GM19438 (cell line): ENCODE measurements at regions not wholly inside any gene's neighbourhood (a gene's known extent, or its start where the extent isn't known, plus 50 kb on each side); places are given as distances from the start of the nearest gene placed in this dataset.
"Not testable (repeated sequence)": the region's sequence is repeated elsewhere in the genome, so short reads cannot be mapped to it uniquely, and the experiment has no call there.

Experiments used
- ATAC-seq: cut with Tn5 transposase; IDR thresholded peaks from one replicate; pipeline ENCODE4 v1.9.1; 2021; ENCODE audit warnings: low read depth; ENCODE audit not compliant: unreplicated experiment

GRCh38 chr1:57551476-57551875 is 127.6 kb upstream of the DAB1 start:
- ATAC-seq: no peak

- ATAC-seq: peak; percentile 69
These were observed 126.2 kb upstream of the DAB1 start for GRCh38 chr1:57550092-57550491.

DNA sequence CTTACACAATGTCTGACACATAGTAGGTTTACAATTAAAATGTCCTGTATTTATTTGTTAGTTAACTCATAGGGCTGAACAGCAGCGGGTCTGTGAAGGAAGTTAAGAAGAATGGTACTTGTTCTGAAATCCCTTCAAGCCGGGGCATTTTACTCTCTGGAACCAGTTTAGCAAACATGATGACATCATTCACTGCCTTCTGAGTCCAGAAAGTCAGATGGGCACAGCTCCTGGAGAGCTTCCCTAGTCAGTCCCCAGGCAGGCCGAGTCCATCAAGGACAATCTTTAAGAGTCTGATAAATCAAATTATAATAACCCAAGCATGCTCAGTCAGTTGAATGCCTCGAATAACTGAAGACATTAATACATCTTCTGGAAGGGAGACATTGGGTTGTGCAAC is 125.4 kb upstream of the DAB1 start:
- ATAC-seq: no peak

GRCh38 chr1:57546549-57547330 is 122.9 kb upstream of the DAB1 start:
- ATAC-seq: peak; percentile 52

- ATAC-seq: no peak
These were observed 120.5 kb upstream of the DAB1 start for GRCh38 chr1:57544345-57544744.

GRCh38 chr1:57536749-57537423 is 113.0 kb upstream of the DAB1 start:
- no peak for ATAC-seq

DNA sequence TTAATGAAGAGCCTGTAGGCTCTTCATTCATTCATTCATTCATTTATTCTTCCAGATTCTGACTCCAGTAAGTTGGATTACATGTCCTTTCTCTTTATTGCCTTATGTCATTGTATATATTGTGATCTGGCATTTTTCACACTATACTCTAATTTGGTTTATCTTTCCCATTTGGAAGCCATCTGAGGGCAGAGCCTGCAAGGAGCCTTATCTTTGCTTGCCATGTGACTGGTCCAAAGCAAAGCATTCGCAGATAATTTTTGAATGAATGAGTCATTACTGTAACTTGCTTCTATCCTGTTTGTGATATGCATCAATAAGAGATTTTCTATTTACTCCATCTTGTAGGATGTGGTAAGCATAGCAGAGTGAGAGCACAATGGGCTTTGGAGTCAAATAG is 108.4 kb upstream of the DAB1 start:
- ATAC-seq: no peak

GRCh38 chr1:57530911-57531260 is 107.0 kb upstream of the DAB1 start:
- not testable (repeated sequence) for ATAC-seq

- no peak for ATAC-seq
These were observed 106.5 kb upstream of the DAB1 start for GRCh38 chr1:57530206-57530910.

- ATAC-seq: no peak
These were observed 98.7 kb upstream of the DAB1 start for GRCh38 chr1:57522575-57522974.

GRCh38 chr1:57520743-57521515 is 97.1 kb upstream of the DAB1 start:
- no peak for ATAC-seq

GRCh38 chr1:57518496-57518895 is 94.6 kb upstream of the DAB1 start:
- no peak for ATAC-seq

GRCh38 chr1:57517587-57518374 is 93.9 kb upstream of the DAB1 start:
- no peak for ATAC-seq

DNA sequence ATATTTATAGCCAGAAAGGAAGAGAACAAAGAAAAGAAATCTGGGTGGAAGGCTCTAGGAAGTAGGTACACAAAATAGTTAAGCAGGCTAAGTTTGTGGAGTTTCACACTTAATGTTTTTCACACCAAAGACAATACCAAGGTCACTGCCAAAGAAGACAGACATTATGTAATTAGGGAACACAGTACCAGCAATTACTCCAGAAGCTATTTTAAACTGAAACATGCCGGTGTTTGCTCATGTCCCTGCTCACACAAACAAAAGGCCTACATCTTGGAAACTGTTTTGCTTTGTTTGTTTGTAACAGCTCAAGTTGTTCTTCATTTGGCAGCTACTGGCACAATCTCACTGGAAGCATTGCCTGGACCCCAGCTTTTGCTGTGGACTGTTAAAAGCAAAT is 88.5 kb upstream of the DAB1 start:
- no peak for ATAC-seq

GRCh38 chr1:57506941-57507340 is 83.1 kb upstream of the DAB1 start:
- no peak for ATAC-seq

GRCh38 chr1:57503337-57503736 is 79.5 kb upstream of the DAB1 start:
- no peak for ATAC-seq

DNA sequence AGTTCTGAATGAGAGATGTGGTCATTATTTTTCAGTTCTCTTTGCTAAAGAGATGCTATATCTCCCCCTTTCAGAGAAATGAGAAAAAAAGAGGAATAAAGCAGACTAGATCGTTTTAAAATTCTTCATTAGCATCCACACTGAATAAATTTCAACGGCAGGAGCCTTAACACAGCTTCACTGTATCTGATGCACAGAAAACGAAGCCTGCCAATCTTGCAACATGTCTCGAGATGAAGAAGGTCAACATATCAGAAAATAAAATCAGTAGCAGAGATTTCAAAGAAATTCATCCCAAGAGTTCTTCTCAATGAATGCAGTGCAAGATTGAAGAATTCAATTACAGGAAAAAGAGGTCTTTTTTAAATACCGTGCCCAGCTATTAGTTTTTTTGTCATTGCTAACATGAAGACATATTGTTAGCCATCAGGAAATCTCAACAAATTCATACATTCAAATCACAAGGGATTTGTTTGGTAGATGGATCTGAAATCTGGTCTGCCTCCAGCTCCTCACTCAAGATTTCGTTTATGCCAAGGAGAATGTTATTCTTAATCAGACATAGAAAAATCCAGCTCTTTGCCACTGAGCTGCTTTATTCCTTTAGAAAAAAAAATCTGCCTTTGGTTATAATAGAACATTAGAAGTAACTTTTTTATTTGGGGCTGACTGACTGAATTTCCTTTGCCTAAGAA is 76.4 kb upstream of the DAB1 start:
- ATAC-seq: no peak

DNA sequence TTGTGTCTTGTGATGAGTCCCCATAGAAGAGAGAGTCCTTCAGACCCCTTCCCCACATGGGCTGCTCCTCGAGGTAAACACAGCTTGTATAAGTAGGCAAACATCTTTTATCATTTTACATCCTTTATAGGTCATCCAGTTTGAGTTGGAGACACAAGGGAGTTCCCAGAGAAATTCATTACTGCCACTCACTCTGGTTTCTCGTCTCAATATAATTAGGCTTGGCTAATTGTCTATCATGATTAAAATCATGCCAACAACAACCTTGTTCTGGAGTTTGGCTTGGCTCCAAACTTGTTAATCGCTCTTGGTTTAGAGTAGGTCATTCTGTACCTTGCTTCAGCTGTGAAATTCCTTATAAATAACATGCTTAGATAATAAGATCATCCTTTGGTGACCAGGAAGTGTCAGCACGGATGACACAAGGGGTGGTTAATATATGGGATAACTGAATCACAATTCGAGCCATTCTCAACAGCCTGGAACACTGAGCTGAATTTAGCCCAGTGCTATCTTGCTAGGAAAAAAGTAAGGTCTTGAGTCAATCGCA is 70.7 kb upstream of the DAB1 start:
- no peak for ATAC-seq

- ATAC-seq: no peak
These were observed 68.8 kb upstream of the DAB1 start for GRCh38 chr1:57492586-57493226.
